ENCODE measurements at regions not wholly inside any gene's neighbourhood (a gene's known extent, or its start where the extent isn't known, plus 50 kb on each side); places are given as distances from the start of the nearest gene placed in this dataset.

DNA sequence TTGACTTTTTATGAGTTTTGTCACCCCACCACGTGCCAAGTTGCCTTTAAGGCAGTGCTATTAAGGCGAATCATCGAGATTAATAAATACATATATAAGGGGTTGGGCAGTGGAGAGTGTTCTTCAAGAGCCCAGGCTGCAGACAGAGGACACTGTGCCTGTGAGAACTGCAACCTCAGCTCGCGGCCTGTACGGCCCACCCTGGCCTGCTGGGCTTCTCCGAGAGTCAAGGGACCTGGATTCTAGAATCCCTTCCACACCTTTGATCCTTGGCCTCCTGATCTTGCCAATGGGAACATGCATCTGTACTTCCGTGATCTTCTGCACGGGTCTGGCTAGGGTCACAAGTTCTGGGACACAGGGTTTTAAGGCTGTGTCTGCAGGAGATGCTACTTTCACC lies 54.5 kb downstream of the IRX5 start:
- no peak overlapping the region for H3K4me3 Mint-ChIP-seq (ENCODE audit: unreplicated experiment)
- H3K27ac ChIP-seq (ENCODE audit: low read depth, low read length) = no peak overlapping the region
- H2AFZ ChIP-seq (ENCODE audit: low read depth, low read length) = no peak overlapping the region
- H3K4me1 ChIP-seq (ENCODE audit: insufficient read depth, low read length) = no peaks in the 10 kb centered on the region
- no peak for TF ChIP-seq EZH2 (IDR thresholded peaks at IDR 0.05; ENCODE audit: insufficient read depth, low read length)
- TF ChIP-seq, protein P1, sequence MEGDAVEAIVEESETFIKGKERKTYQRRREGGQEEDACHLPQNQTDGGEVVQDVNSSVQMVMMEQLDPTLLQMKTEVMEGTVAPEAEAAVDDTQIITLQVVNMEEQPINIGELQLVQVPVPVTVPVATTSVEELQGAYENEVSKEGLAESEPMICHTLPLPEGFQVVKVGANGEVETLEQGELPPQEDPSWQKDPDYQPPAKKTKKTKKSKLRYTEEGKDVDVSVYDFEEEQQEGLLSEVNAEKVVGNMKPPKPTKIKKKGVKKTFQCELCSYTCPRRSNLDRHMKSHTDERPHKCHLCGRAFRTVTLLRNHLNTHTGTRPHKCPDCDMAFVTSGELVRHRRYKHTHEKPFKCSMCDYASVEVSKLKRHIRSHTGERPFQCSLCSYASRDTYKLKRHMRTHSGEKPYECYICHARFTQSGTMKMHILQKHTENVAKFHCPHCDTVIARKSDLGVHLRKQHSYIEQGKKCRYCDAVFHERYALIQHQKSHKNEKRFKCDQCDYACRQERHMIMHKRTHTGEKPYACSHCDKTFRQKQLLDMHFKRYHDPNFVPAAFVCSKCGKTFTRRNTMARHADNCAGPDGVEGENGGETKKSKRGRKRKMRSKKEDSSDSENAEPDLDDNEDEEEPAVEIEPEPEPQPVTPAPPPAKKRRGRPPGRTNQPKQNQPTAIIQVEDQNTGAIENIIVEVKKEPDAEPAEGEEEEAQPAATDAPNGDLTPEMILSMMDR (IDR thresholded peaks at IDR 0.05; ENCODE audit: insufficient read depth, low read depth, low read length) = no peak
- no peaks in the 10 kb centered on the region for H3K9me3 ChIP-seq (ENCODE audit: insufficient read depth, low read depth, low read length)
- peaks cover 25% of the 10 kb centered on the region for H3K27me3 Mint-ChIP-seq (ENCODE audit: low read depth, unreplicated experiment)
- FAIRE-seq = no peak
- no peaks in the 10 kb centered on the region for H4K20me1 ChIP-seq (ENCODE audit: insufficient read depth, low read length)
- H3K36me3 Mint-ChIP-seq (ENCODE audit: low read depth, unreplicated experiment) = no peaks in the 10 kb centered on the region
- no peak overlapping the region for H3K4me2 ChIP-seq (ENCODE audit: low read length)
- no peak overlapping the region for H3K9ac ChIP-seq (ENCODE audit: low read length)
- H3K4me1 Mint-ChIP-seq (ENCODE audit: low read depth, unreplicated experiment) = no peaks in the 10 kb centered on the region
- H3K4me3 ChIP-seq (ENCODE audit: insufficient read depth, low read depth, low read length) = no peak overlapping the region
- H3K27me3 ChIP-seq (ENCODE audit: insufficient read depth, low read length) = peaks cover 6% of the 10 kb centered on the region
- no peak overlapping the region for H3K27ac Mint-ChIP-seq (ENCODE audit: unreplicated experiment)
- H3K9me3 Mint-ChIP-seq (ENCODE audit: unreplicated experiment) = no peaks in the 10 kb centered on the region
- DNase-seq (ENCODE audit: low read depth) = no peak
- H3K36me3 ChIP-seq (ENCODE audit: insufficient read depth, low read length) = no peaks in the 10 kb centered on the region
- no peaks in the 10 kb centered on the region for H3K79me2 ChIP-seq (ENCODE audit: insufficient read depth, low read length)

DNA sequence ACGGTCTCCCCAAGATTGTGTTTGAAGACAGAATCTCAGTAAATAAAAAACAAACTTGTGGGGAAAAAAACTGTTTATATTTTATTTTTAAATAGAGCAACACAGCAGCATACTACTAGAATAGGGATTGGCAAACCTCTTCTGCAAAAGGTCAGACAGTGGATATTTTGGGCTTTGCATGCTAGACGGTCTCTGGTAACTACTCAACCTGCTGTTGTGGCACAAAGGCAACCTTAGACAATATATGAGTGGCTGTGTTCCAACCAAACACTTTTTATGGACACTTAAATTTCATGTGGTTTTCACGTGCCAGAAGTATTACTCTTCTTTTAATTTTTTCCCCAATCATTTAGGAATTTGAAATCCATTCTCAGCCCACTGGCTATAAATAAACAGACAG lies 55.0 kb downstream of the IRX5 start:
- no peaks in the 10 kb centered on the region for H3K4me1 Mint-ChIP-seq (ENCODE audit: low read depth, unreplicated experiment)
- H2AFZ ChIP-seq (ENCODE audit: low read depth, low read length) = no peak overlapping the region

DNA sequence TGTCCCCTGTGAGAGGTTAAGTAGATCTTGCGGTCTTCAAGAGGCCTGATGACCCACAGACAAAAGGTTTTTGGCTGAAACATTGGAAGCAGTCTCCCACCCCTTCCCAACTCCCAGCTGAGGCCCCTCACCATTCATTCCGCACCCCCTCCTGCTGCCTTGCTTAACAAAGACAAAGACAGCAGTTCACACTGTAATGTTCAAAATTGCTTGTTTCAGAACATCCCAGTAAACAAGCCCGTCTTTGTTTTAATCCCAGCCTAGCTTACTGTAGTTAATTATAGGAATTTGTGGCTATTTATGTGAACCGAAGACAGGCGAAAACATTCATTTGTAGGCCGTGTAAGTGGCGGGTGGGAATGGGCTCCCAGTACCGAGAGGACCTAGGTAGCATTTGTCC lies 55.7 kb downstream of the IRX5 start:
- no peak overlapping the region for H3K4me3 Mint-ChIP-seq (ENCODE audit: unreplicated experiment)
- H3K79me2 ChIP-seq (ENCODE audit: insufficient read depth, low read length) = no peaks in the 10 kb centered on the region
- H2AFZ ChIP-seq (ENCODE audit: low read depth, low read length) = no peak overlapping the region
- H3K9me3 Mint-ChIP-seq (ENCODE audit: unreplicated experiment) = no peaks in the 10 kb centered on the region
- no peak overlapping the region for H3K4me3 ChIP-seq (ENCODE audit: insufficient read depth, low read depth, low read length)
- H3K4me2 ChIP-seq (ENCODE audit: low read length) = no peak overlapping the region
- H3K27ac ChIP-seq (ENCODE audit: low read depth, low read length) = no peak overlapping the region
- H3K27ac Mint-ChIP-seq (ENCODE audit: unreplicated experiment) = no peak overlapping the region
- FAIRE-seq = no peak
- TF ChIP-seq, protein P1 (IDR thresholded peaks at IDR 0.05; ENCODE audit: insufficient read depth, low read depth, low read length) = no peak
- no peaks in the 10 kb centered on the region for H3K36me3 ChIP-seq (ENCODE audit: insufficient read depth, low read length)
- DNase-seq (ENCODE audit: low read depth) = no peak
- no peaks in the 10 kb centered on the region for H3K36me3 Mint-ChIP-seq (ENCODE audit: low read depth, unreplicated experiment)
- H3K9ac ChIP-seq (ENCODE audit: low read length) = no peak overlapping the region
- H3K4me1 Mint-ChIP-seq (ENCODE audit: low read depth, unreplicated experiment) = no peaks in the 10 kb centered on the region
- peaks cover 25% of the 10 kb centered on the region for H3K27me3 Mint-ChIP-seq (ENCODE audit: low read depth, unreplicated experiment)
- H3K9me3 ChIP-seq (ENCODE audit: insufficient read depth, low read depth, low read length) = no peaks in the 10 kb centered on the region
- H4K20me1 ChIP-seq (ENCODE audit: insufficient read depth, low read length) = no peaks in the 10 kb centered on the region
- H3K4me1 ChIP-seq (ENCODE audit: insufficient read depth, low read length) = no peaks in the 10 kb centered on the region
- H3K27me3 ChIP-seq (ENCODE audit: insufficient read depth, low read length) = peaks cover 6% of the 10 kb centered on the region

More for the DNA sequence above, 55.0 kb downstream of the IRX5 start:
- no peaks in the 10 kb centered on the region for H3K36me3 ChIP-seq (ENCODE audit: insufficient read depth, low read length)
- no peaks in the 10 kb centered on the region for H3K9me3 ChIP-seq (ENCODE audit: insufficient read depth, low read depth, low read length)
- H3K27ac ChIP-seq (ENCODE audit: low read depth, low read length) = no peak overlapping the region
- no peaks in the 10 kb centered on the region for H3K4me1 ChIP-seq (ENCODE audit: insufficient read depth, low read length)
- no peak overlapping the region for H3K4me2 ChIP-seq (ENCODE audit: low read length)
- H4K20me1 ChIP-seq (ENCODE audit: insufficient read depth, low read length) = no peaks in the 10 kb centered on the region
- no peaks in the 10 kb centered on the region for H3K79me2 ChIP-seq (ENCODE audit: insufficient read depth, low read length)
- Mint-ChIP-seq H3K36me3 (ENCODE audit: low read depth, unreplicated experiment) (no peaks in the 10 kb centered on the region), H3K27me3 (ENCODE audit: low read depth, unreplicated experiment) (peaks cover 25% of the 10 kb centered on the region), H3K27ac (ENCODE audit: unreplicated experiment) (no peak overlapping the region), H3K9me3 (ENCODE audit: unreplicated experiment) (no peaks in the 10 kb centered on the region), H3K4me3 (ENCODE audit: unreplicated experiment) (no peak overlapping the region)
- no peak overlapping the region for H3K9ac ChIP-seq (ENCODE audit: low read length)
- TF ChIP-seq EZH2 (IDR thresholded peaks at IDR 0.05; ENCODE audit: insufficient read depth, low read length) = no peak
- TF ChIP-seq, protein P1 (IDR thresholded peaks at IDR 0.05; ENCODE audit: insufficient read depth, low read depth, low read length) = no peak
- H3K4me3 ChIP-seq (ENCODE audit: insufficient read depth, low read depth, low read length) = no peak overlapping the region
- H3K27me3 ChIP-seq (ENCODE audit: insufficient read depth, low read length) = peaks cover 6% of the 10 kb centered on the region
- FAIRE-seq = no peak
- DNase-seq (ENCODE audit: low read depth) = no peak
